Endothelial cell of umbilical vein (primary cell): ENCODE measurements at regions not wholly inside any gene's neighbourhood (a gene's known extent, or its start where the extent isn't known, plus 50 kb on each side); places are given as distances from the start of the nearest gene placed in this dataset.

Source experiments
- BruUV-seq: library from RNA; stranded (reverse); fragments of 400-500 nt; replicated peaks from 2 replicates; lab custom pipeline; 2021; lab: Mats Ljungman, UMichigan
- CTCF ChIA-PET: fragments of 300-600, 350-600 bp; sonication (Branson Sonifier 250); formaldehyde crosslinking; loops from one replicate; lab custom pipeline; 2021; ENCODE audit warnings: antibody characterized with exemption, inconsistent platforms; lab: Charles Lee
- POLR2A ChIA-PET: fragments of 300-600, 350-600 bp; sonication (Branson Sonifier 250); formaldehyde crosslinking; loops from one replicate; lab custom pipeline; 2021; ENCODE audit warnings: antibody characterized with exemption, inconsistent platforms; lab: Charles Lee
- DNase-seq: peaks from one replicate; pipeline ENCODE4 v3.0.0-alpha.2; 2011; ENCODE audit warnings: low read depth, low spot score
- FAIRE-seq: peaks from 2 replicates; lab custom pipeline; 2011; peaks lifted over from hg19 to GRCh38; lab: Jason Lieb, UNC
- H2AFZ ChIP-seq: 2 replicates; pipeline ENCODE4 v1.6.0; 2012; ENCODE audit warnings: low read depth, low read length, control low read depth, inconsistent platforms
- H3K27ac ChIP-seq: 2 replicates; pipeline ENCODE4 v1.5.1; 2011; ENCODE audit warnings: low read depth, mild to moderate bottlenecking, control low read depth, low read length, moderate library complexity; ENCODE audit not compliant: insufficient read depth
- H3K27me3 ChIP-seq, 2 experiments: 2 replicates each; pipeline versions ENCODE4 v1.6.0 to v1.6.1; 2011; ENCODE audit warnings: low read length in 2 of 2, mixed read lengths in 1 of 2; ENCODE audit not compliant: control insufficient read depth in 2 of 2, insufficient read depth in 2 of 2
- H3K36me3 ChIP-seq, 2 experiments: 2 replicates in 1 of 2; 3 replicates in 1 of 2; pipeline ENCODE4 v1.5.1; 2011; ENCODE audit warnings: low read length in 2 of 2, mild to moderate bottlenecking in 1 of 2, moderate library complexity in 1 of 2; ENCODE audit not compliant: control insufficient read depth in 2 of 2, insufficient read depth in 2 of 2; ENCODE audit errors: extremely low read depth in 1 of 2
- H3K4me1 ChIP-seq: 3 replicates; pipeline ENCODE4 v1.5.1; 2011; ENCODE audit warnings: mild to moderate bottlenecking, low read length; ENCODE audit not compliant: control insufficient read depth, insufficient read depth; ENCODE audit errors: extremely low read depth
- H3K4me2 ChIP-seq: 2 replicates; pipeline ENCODE4 v1.6.1; 2011; ENCODE audit warnings: low read length, control low read depth, mixed read lengths; ENCODE audit not compliant: insufficient read depth
- H3K4me3 ChIP-seq, 3 experiments: fragments of 200-600 bp in 1 of 3; sonication (generic), shearing (Covaris generic) in 1 of 3; replicated peaks in 1 of 3; 2 replicates each; pipeline ENCODE4 v1.5.1; 2011 to 2016; ENCODE audit warnings: control low read depth in 3 of 3, low read length in 3 of 3, mild to moderate bottlenecking in 2 of 3, inconsistent platforms in 1 of 3, low read depth in 1 of 3, moderate library complexity in 1 of 3; ENCODE audit not compliant: insufficient read depth in 1 of 3
- H3K79me2 ChIP-seq: 2 replicates; pipeline ENCODE4 v1.6.0; 2012; ENCODE audit warnings: low read length, inconsistent platforms; ENCODE audit not compliant: control insufficient read depth, insufficient read depth
- H3K9ac ChIP-seq: replicated peaks from 2 replicates; pipeline ENCODE3; 2011; ENCODE audit warnings: low read length, control low read depth; ENCODE audit not compliant: insufficient read depth; ENCODE audit errors: extremely low read depth
- H3K9me1 ChIP-seq: replicated peaks from 3 replicates; pipeline ENCODE4 v1.6.0; 2011; ENCODE audit warnings: mild to moderate bottlenecking, low read length; ENCODE audit not compliant: control insufficient read depth, insufficient read depth; ENCODE audit errors: extremely low read depth
- H3K9me3 ChIP-seq: replicated peaks from 2 replicates; pipeline ENCODE4 v1.5.1; 2012; ENCODE audit warnings: low read length, inconsistent platforms; ENCODE audit not compliant: control insufficient read depth, insufficient read depth
- H4K20me1 ChIP-seq: replicated peaks from 2 replicates; pipeline ENCODE3; 2011; ENCODE audit warnings: mild to moderate bottlenecking, low read length; ENCODE audit not compliant: control insufficient read depth, insufficient read depth; ENCODE audit errors: extremely low read depth
- CTCF ChIP-seq, 2 donors: IDR thresholded peaks; 1 replicate in 1 of 2; 2 replicates in 1 of 2; pipeline ENCODE4 v1.5.1; 2011; ENCODE audit warnings: low read length in 2 of 2, mild to moderate bottlenecking in 2 of 2, moderate library complexity in 2 of 2, control low read depth in 1 of 2, inconsistent platforms in 1 of 2, low read depth in 1 of 2; ENCODE audit not compliant: insufficient read depth in 1 of 2; ENCODE audit errors: extremely low read depth in 1 of 2
- EZH2 ChIP-seq: IDR thresholded peaks from 2 replicates; pipeline ENCODE4 v1.6.1; 2012; ENCODE audit warnings: borderline replicate concordance, low read depth, mild to moderate bottlenecking, moderate library complexity, low read length, inconsistent platforms; ENCODE audit not compliant: severe bottlenecking
- FOS ChIP-seq: IDR thresholded peaks from 2 replicates; pipeline ENCODE4 v1.6.1; 2011; ENCODE audit warnings: mild to moderate bottlenecking, low read length, moderate library complexity, borderline replicate concordance; ENCODE audit not compliant: insufficient read depth
- GATA2 ChIP-seq: IDR thresholded peaks from 2 replicates; pipeline ENCODE4 v1.7.0; 2011; ENCODE audit warnings: low read depth, mild to moderate bottlenecking, moderate library complexity, mixed read lengths, low read length; ENCODE audit not compliant: insufficient read length, insufficient read depth
- JUN ChIP-seq: IDR thresholded peaks from 2 replicates; pipeline ENCODE4 v1.6.1; 2011; ENCODE audit warnings: borderline replicate concordance, low read depth; ENCODE audit not compliant: insufficient read length, insufficient read depth
- MAX ChIP-seq: IDR thresholded peaks from 2 replicates; pipeline ENCODE4 v1.6.1; 2011; ENCODE audit not compliant: insufficient read depth, insufficient read length
- MYC ChIP-seq: IDR thresholded peaks from one replicate; pipeline ENCODE4 v1.6.1; 2011; ENCODE audit warnings: mild to moderate bottlenecking, low read depth, low read length
- POLR2AphosphoS5 ChIP-seq: IDR thresholded peaks from 2 replicates; pipeline ENCODE4 v1.6.1; 2012; ENCODE audit warnings: low read depth, mild to moderate bottlenecking, control low read depth, low read length, moderate library complexity; ENCODE audit not compliant: insufficient read depth
- dilution Hi-C: fragments of 300-500 bp; cut with MboI; formaldehyde crosslinking; loops from one replicate; pipeline ENCODE4 v1.15.0; 2019; ENCODE audit warnings: low sequenced_read_pairs; ENCODE audit not compliant: extremely low pct_ligation_motif_present
- intact Hi-C: fragments of 100-400 bp; cut with micrococcal nuclease; formaldehyde crosslinking; loops from one replicate; pipeline ENCODE4 v1.10.0; 2022

GRCh38 chr17:36742267-36743000 lies 141.1 kb downstream of the MRM1 start:
- Histone ChIP-seq H3K4me1 (no peaks in the 10 kb centered on the region), H3K9me3 (no peaks in the 10 kb centered on the region), H3K27me3 (peaks cover 0 to 1% of the 10 kb centered on the region in 2 experiments), H3K36me3 (no peaks in the 10 kb centered on the region), H3K9ac (no peak overlapping the region), H3K79me2 (no peaks in the 10 kb centered on the region), H3K9me1 (no peaks in the 10 kb centered on the region), H3K4me3 (no peak overlapping the region), H3K4me2 (no peak overlapping the region), H3K27ac (no peak overlapping the region), H2AFZ (no peak overlapping the region), H4K20me1 (no peaks in the 10 kb centered on the region)
- CTCF ChIA-PET: interaction anchor here (0.6 kb wide), 1 partner anchor 103 kb away, joined by 3 read pairs; no protein-coding TSS in a partner anchor
- DNase-seq: no peak
- dilution Hi-C loops (no loop called here), intact Hi-C loops (no loop called here)
- TF ChIP-seq FOS: no peak
- TF ChIP-seq MYC: no peak
- no peak for TF ChIP-seq JUN
- TF ChIP-seq POLR2AphosphoS5: no peak
- TF ChIP-seq EZH2: no peak
- no peak for TF ChIP-seq GATA2
- TF ChIP-seq CTCF (IDR thresholded peaks at IDR 0.05; ENCODE audit: extremely low read depth in 1 of 2, insufficient read depth in 1 of 2, low read depth in 1 of 2, low read length in 2 of 2): no peak
- TF ChIP-seq MAX: no peak
- BruUV-seq: no TSS peak
- POLR2A ChIA-PET: no interaction called here
- no peak for FAIRE-seq
